ENCODE measurements at regions not wholly inside any gene's neighbourhood (a gene's known extent, or its start where the extent isn't known, plus 50 kb on each side); places are given as distances from the start of the nearest gene placed in this dataset.
A peak's percentile ranks its signal among the peaks of the same experiment; 100 is the strongest.

DNA sequence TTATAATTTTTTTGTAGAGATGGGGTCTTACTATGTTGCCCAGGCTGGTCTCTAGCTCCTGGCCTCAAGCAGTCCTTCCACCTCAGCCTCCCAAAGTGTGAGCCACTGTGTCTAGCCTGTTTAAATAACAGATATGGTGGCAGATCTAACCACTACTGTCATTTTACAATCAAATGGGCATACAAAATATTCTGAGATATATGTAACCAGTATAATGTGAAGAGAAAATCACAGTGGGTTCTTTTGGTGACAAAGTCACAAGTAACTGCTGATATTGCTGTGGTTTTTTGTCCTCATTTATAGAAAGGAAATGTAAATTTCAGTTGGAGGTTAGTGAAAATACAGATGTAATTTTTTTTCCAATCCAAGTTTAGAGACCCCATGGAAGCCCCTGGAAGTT lies 58.6 kb upstream of the ARHGEF3 start:
- TF ChIP-seq CTCF (conservative IDR thresholded peaks at IDR 0.05; ENCODE audit: low read depth, low read length), result no peak
- DNase-seq (ENCODE audit: low read depth), result no peak
- H3K4me3 ChIP-seq (ENCODE audit: low read length), result no peak overlapping the region

GRCh38 chr3:56858331-56858730 lies 56.6 kb upstream of the ARHGEF3 start:
- H3K4me3 ChIP-seq (ENCODE audit: low read length), result no peak overlapping the region
- no peak for DNase-seq (ENCODE audit: low read depth)
- TF ChIP-seq CTCF (conservative IDR thresholded peaks at IDR 0.05; ENCODE audit: low read depth, low read length), result no peak

DNA sequence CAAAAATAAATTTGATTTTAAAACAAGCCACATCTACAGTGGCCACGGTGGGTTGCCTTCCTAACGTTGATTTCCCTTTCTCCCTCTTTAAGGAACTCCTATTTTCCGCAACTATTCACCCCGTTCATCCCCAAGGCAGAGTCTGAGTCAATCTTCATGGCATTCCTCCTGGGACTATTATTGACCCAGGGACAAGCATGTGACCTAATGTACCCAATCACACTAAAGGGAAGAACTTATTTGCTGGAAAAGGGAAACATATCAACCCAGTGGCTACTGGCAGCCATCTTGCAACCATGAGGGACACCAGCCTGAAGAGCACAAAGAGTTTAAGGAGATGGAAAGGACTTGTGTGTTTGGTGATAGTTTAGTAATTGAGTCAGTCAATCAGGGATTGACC lies 55.4 kb upstream of the ARHGEF3 start:
- no peak for TF ChIP-seq CTCF (conservative IDR thresholded peaks at IDR 0.05; ENCODE audit: low read depth, low read length)

GRCh38 chr3:56856752-56857151 lies 55.0 kb upstream of the ARHGEF3 start:
- no peak for DNase-seq (ENCODE audit: low read depth)
- no peak for TF ChIP-seq CTCF (conservative IDR thresholded peaks at IDR 0.05; ENCODE audit: low read depth, low read length)
- no peak overlapping the region for H3K4me3 ChIP-seq (ENCODE audit: low read length)

More for the DNA sequence above, 55.4 kb upstream of the ARHGEF3 start:
- DNase-seq (ENCODE audit: low read depth), result no peak
- no peak overlapping the region for H3K4me3 ChIP-seq (ENCODE audit: low read length)

GRCh38 chr3:56855856-56856512 lies 54.2 kb upstream of the ARHGEF3 start:
- peak; percentile 84 for TF ChIP-seq CTCF (conservative IDR thresholded peaks at IDR 0.05; ENCODE audit: low read depth, low read length)
- H3K4me3 ChIP-seq (ENCODE audit: low read length), result no peak overlapping the region
- DNase-seq (ENCODE audit: low read depth), result no peak

DNA sequence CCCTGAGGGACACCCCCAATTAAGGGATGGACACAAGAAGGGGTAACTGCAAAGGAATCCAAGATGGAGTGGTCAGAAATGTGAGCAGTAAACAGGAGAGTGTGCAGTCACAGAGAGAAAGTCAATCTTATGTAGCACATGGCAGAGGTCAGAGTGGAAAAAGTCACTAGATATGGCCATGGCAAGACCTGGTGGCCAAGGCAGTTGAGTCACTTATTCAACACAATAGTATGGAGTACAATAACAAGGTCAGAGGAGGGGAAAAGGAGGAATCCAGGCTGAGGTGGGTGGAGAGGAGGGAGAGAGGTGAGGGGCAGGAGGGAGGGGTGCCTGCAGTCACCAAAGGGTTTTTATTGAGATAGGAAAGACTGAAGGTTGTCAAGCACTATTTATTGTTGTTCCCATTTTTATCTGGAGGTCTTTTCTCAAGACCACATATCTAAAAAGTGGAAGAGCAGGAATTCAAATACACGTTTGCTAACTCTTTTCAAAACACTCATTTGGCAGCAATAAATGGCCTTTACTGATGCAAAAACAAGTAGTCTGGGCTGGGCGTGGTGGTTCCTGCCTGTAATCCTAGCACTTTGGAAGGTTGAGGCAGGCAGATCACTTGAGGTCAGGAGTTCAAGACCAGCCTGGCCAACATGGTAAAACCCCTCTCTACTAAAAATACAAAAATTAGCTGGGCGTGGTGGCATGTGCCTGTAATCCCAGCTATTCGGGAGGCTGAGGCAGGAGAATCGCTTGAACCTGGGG lies 53.3 kb upstream of the ARHGEF3 start:
- no peak for DNase-seq (ENCODE audit: low read depth)
- no peak overlapping the region for H3K4me3 ChIP-seq (ENCODE audit: low read length)
- no peak for TF ChIP-seq CTCF (conservative IDR thresholded peaks at IDR 0.05; ENCODE audit: low read depth, low read length)
